Heart right ventricle (tissue), 16 donors: ENCODE measurements at regions not wholly inside any gene's neighbourhood (a gene's known extent, or its start where the extent isn't known, plus 50 kb on each side); places are given as distances from the start of the nearest gene placed in this dataset.
"Not testable (repeated sequence)": the region's sequence is repeated elsewhere in the genome, so short reads cannot be mapped to it uniquely, and the experiment has no call there.

Experiments used
- ATAC-seq, 8 donors: fragments of 200-7000 bp; cut with Tn5 transposase; one replicate each; pipeline ENCODE4 v1.9.1; 2020; ENCODE audit warnings: mild to moderate bottlenecking in 8 of 8, moderate library complexity in 8 of 8, moderate number of reproducible peaks in 1 of 8
- DNase-seq, 2 donors: peaks; one replicate each; pipeline ENCODE4 v3.0.0-alpha.2; 2020
- H3K27ac ChIP-seq, 10 donors: fragments of 200-600 bp; sonication (generic) in 2 of 10; one replicate each; pipeline versions ENCODE4 v1.5.0 to v1.8.0; 2020 to 2022; ENCODE audit warnings: mild to moderate bottlenecking in 3 of 10
- H3K27me3 ChIP-seq, 7 donors: fragments of 200-600 bp; one replicate each; pipeline ENCODE4 v1.8.0; 2021 to 2022; ENCODE audit warnings: mild to moderate bottlenecking in 2 of 7
- H3K36me3 ChIP-seq, 9 donors: fragments of 200-600 bp; sonication (generic) in 1 of 9; one replicate each; pipeline versions ENCODE4 v1.5.0 to v1.8.0; 2020 to 2022; ENCODE audit warnings: mild to moderate bottlenecking in 2 of 9
- H3K4me1 ChIP-seq, 9 donors: fragments of 200-600 bp; sonication (generic) in 1 of 9; one replicate each; pipeline versions ENCODE4 v1.5.0 to v1.8.0; 2020 to 2022; ENCODE audit warnings: mild to moderate bottlenecking in 4 of 9
- H3K4me3 ChIP-seq, 10 donors: fragments of 200-600 bp; sonication (generic) in 2 of 10; one replicate each; pipeline versions ENCODE4 v1.5.0 to v1.8.0; 2020 to 2022; ENCODE audit warnings: mild to moderate bottlenecking in 7 of 10, moderate library complexity in 2 of 10
- H3K9me3 ChIP-seq, 11 donors: fragments of 200-600 bp in 10 of 11; sonication (generic) in 2 of 11; one replicate each; pipeline versions ENCODE4 v1.5.0 to v1.8.0; 2013 to 2022; ENCODE audit warnings: mild to moderate bottlenecking in 2 of 11, control low read depth in 1 of 11, moderate library complexity in 1 of 11
- WGBS, 2 donors: extraction: QIAGEN DNeasy Blood & Tissue Kit; methylation state at CpG; one replicate each; pipeline ENCODE4 v1.1.7; 2013; ENCODE audit warnings: inconsistent platforms in 1 of 2; 5-methylcytosine and 5-hydroxymethylcytosine counted together
- intact Hi-C, 10 donors: fragments of 100-400 bp; cut with DNase I; formaldehyde crosslinking; loops; one replicate each; pipeline versions ENCODE4 v1.11.1 to v1.14.2; 2022
- TF ChIP-seq, protein P1 (sequence below), 9 donors: fragments of 200-600 bp; sonication (generic) in 2 of 9; IDR thresholded peaks; one replicate each; pipeline versions ENCODE4 v1.5.0 to v1.8.0; 2021 to 2022; ENCODE audit warnings: antibody characterized with exemption in 9 of 9, mild to moderate bottlenecking in 5 of 9, moderate library complexity in 1 of 9
- donor health status: Arrhythmogenic right ventricular cardiomyopathy.
- donor health status: ischemic (EF 13 %, LVEDD 7.1; RV severe dilation, severe dysfunction).
- donor health status: healthy with polysubstance abuse.
- donor health status: DM: no; HTN: yes; CAD: no.
- donor health status: DM: no; HTN: no; CAD: no.
- donor health status: ischemic (EF 25% LVEDD 6.9; RV normal size, moderate dysfunction).
- donor health status: ischemic (EF 25% LVEDD 5.7; RV mildly dilated, moderate dysfunction).
- donor health status: healthy.
- donor health status: DM: yes; HTN: yes; CAD: no.
- donor health status: Ischemic cardiomyopathy.
- donor health status: ischemic (EF 35%, LVEDD 5.7; RV mildly dilated, moderate dysfunction).
- donor health status: nonischemic (EF 11% LVEDD 7.7; RV severe dilation, severe dysfunction).
- donor health status: DM: yes; HTN: yes; CAD: no.
- donor health status: PGD.
- donor health status: ischemic (EF 29% LVEDD 5.4; RV normal size, mild dysfunction).
- donor health status: nonischemic (EF 23%, LVEDD 6.1; RV moderate dilation, normal function).

DNA sequence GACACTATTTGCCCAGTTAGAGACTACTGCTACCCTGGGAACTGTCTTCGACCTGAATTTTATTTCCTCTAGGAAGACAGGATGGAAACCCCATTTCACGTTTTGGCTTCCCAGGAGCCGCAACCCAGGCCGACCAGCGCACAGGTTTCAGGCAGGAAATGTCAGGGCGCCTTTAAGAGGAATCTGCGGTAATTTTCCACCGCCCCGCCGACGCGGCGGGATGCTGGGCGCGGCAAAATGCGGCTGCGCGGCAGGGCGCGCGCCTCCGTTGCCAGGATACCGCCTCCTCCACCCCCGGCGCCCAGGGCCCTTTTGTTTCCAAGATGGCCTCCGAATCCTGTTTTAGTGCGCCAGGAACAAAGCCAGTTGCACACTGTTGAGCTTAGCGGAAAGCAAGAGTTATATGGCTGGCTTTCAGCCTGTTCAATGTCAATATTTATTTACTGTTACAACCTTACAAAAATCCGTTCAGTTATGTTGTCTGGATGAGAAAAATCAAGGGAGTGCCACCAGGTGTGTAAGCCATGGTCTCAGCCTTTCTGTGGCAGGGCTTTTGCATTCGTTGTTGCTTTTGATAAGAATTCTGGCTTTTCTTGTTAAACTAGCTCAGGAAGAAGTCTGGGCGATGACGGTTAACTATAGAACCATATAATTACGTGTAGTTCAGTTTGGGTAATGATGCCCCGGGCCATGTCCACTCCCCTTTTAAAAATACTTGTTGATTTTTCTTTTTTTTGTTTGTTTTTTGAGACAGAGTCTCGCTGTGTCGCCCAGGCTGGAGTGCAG lies 79.7 kb upstream of the CHD2 start:
- TF ChIP-seq, protein P1, sequence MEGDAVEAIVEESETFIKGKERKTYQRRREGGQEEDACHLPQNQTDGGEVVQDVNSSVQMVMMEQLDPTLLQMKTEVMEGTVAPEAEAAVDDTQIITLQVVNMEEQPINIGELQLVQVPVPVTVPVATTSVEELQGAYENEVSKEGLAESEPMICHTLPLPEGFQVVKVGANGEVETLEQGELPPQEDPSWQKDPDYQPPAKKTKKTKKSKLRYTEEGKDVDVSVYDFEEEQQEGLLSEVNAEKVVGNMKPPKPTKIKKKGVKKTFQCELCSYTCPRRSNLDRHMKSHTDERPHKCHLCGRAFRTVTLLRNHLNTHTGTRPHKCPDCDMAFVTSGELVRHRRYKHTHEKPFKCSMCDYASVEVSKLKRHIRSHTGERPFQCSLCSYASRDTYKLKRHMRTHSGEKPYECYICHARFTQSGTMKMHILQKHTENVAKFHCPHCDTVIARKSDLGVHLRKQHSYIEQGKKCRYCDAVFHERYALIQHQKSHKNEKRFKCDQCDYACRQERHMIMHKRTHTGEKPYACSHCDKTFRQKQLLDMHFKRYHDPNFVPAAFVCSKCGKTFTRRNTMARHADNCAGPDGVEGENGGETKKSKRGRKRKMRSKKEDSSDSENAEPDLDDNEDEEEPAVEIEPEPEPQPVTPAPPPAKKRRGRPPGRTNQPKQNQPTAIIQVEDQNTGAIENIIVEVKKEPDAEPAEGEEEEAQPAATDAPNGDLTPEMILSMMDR (IDR thresholded peaks at IDR 0.05): no peak
- peak overlapping the region in 9 of 10 donors; percentile 25 to 57 (median 52) for H3K4me3 ChIP-seq
- H3K4me1 ChIP-seq: peaks cover 0 to 32% (median 13%) of the 10 kb centered on the region in 9 donors
- ATAC-seq (peak; percentile 95 to 99 (median 98)), DNase-seq (peak; percentile 93)
- WGBS, 2 donors: 13 to 14% methylated on average over 36 of the region's 36 CpGs
- H3K36me3 ChIP-seq: no peaks in the 10 kb centered on the region
- no peaks in the 10 kb centered on the region for H3K9me3 ChIP-seq
- peak overlapping the region; percentile 43 to 91 (median 86) for H3K27ac ChIP-seq
- no peaks in the 10 kb centered on the region for H3K27me3 ChIP-seq
- intact Hi-C loops: loop anchor here in 3 of 10 donors (1.0 kb wide), 4 partner anchors 10 to 11 kb away; no protein-coding TSS in a partner anchor

DNA sequence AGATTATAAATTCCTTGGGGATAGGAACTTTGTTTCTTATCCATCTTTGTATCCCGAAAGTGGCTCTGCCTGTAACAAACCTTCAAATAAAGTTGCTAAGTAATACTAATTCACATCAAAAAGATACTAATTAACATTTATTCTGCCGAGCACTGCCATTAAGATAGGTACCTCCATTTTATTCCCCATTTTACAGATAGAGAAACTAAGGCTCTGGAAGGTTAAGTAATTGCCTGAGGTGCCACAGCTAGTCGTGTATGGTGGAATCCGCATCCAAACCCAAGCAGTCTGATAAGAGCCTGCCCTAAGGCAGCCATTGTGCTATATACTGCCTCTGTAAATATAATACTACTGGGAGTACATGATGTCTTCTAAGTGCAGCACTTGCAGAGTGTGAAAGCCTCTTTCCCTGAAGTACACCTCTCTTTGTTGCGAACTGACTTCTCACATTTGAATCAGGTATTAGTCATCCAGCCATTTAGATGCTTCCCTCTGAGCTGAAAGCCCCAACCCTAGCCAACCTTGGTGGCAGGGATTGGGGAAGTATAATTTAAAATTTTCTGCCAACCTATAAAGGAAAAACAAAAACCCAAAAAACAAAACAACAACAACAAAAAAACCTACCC lies 78.5 kb upstream of the CHD2 start:
- TF ChIP-seq, protein P1 (IDR thresholded peaks at IDR 0.05): no peak
- Histone ChIP-seq H3K9me3 (no peaks in the 10 kb centered on the region), H3K27ac (peak overlapping the region in 1 of 10 donors; percentile 82), H3K36me3 (no peaks in the 10 kb centered on the region), H3K4me1 (peaks cover 0 to 32% (median 13%) of the 10 kb centered on the region in 9 donors), H3K4me3 (no peak overlapping the region), H3K27me3 (no peaks in the 10 kb centered on the region)
- intact Hi-C loops: loop anchor here in 1 of 10 donors (1.0 kb wide), 1 partner anchor 9 kb away; no protein-coding TSS in a partner anchor
- ATAC-seq (no peak), DNase-seq (no peak)
- WGBS, 2 donors: 90 to 91% methylated on average over 5 of the region's 5 CpGs

DNA sequence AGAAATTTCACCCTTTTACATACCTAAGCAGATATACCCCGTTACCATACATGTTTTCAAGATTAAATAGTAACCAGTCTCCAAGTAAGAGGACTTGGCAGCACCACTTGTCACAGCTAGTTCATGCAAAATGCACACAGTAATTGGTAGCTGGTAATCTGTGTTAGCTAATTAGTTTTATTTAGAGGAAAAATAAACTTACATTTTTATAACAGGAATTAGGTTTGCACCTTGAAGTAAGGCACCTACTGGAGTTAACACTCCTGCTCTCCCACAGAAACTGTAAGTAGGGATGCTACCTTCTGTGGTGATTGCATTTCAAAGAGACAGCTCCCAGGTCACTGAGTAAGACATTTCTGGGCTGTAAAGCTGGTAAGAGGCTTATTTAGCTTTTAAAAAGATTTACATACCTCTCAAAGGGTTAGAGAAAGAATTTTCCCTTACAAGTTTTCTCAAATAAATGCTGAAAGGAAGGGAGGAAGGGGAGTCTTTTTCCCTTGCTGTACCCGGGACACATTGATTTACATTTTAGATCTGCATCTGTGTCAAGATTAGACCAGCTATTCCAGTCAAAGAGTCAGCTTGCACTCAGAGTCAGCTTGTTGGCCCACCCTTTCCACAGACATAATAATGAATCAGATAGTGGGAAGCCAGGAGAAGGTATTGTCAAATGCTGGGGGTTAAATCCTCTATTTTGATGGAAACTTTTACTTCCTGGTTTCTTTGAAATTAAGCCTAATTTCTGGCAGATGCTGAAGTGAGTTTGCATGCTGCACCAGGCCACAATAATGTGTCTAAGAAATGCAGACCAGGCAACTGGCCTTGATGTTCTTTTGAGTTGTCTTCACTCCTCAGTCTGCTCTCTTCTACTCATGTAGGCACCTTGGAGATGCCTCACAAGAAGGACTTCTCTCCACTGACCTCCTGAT lies 77.6 kb upstream of the CHD2 start:
- intact Hi-C loops: no loop called here
- DNase-seq: no peak
- peaks cover 0 to 27% (median 13%) of the 10 kb centered on the region in 9 donors for H3K4me1 ChIP-seq
- H3K27ac ChIP-seq: no peak overlapping the region
- no peaks in the 10 kb centered on the region for H3K36me3 ChIP-seq
- TF ChIP-seq, protein P1 (IDR thresholded peaks at IDR 0.05): no peak
- H3K4me3 ChIP-seq: no peak overlapping the region
- H3K9me3 ChIP-seq: no peaks in the 10 kb centered on the region
- H3K27me3 ChIP-seq: no peaks in the 10 kb centered on the region
- ATAC-seq: no peak
- 50 to 60% methylated on average over 2 of the region's 2 CpGs for WGBS, 2 donors

DNA sequence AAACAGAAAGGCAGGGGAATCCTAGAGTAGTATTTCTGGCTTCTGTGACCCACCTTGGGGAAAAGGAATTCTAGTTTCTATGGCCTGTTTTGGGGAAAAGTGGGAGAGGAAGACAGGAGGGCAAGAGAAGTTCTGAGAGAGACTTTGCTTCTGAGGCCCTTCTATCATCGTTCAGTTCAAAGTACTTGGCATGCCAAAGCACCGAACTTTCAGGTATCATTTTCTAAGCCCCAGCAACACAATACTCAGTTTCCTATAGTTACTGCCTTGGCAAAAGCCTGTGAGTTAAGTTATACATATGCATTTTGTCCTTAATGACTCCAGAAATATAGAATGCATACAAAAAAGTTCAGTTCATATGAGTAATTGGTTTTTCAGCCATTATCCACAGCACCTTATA lies 74.1 kb upstream of the CHD2 start:
- WGBS, 2 donors: 79 to 86% methylated on average over 2 of the region's 2 CpGs
- TF ChIP-seq, protein P1 (IDR thresholded peaks at IDR 0.05): no peak
- no peak overlapping the region for H3K4me3 ChIP-seq
- intact Hi-C loops: no loop called here
- no peaks in the 10 kb centered on the region for H3K27me3 ChIP-seq
- no peak overlapping the region for H3K27ac ChIP-seq
- no peaks in the 10 kb centered on the region for H3K36me3 ChIP-seq
- peaks cover 3 to 13% (median 11%) of the 10 kb centered on the region in 9 donors for H3K4me1 ChIP-seq
- H3K9me3 ChIP-seq: no peaks in the 10 kb centered on the region
- no peak for ATAC-seq
- no peak for DNase-seq

DNA sequence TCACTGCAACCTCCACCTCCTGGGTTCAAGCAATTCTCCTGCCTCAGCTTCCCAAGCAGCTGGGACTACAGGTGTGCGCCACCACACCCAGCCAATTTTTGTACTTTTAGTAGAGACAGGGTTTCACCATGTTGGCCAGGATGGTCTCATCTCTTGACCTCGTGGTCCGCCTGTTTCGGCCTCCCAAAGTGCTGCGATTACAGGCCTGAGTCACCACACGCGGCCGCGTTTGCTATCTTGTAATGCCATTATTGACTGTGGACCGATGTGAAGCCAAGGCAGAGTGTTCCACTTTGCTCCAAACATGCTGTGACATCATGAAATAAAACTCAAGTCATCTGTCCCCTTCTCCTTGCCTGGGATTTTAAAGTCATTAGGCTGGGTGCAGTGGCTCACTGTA lies 72.1 kb upstream of the CHD2 start:
- intact Hi-C loops, H3K4me3 ChIP-seq, H3K9me3 ChIP-seq, DNase-seq, H3K27me3 ChIP-seq, H3K36me3 ChIP-seq, ATAC-seq, H3K27ac ChIP-seq: not testable (repeated sequence)
- H3K4me1 ChIP-seq: peaks cover 11 to 33% (median 28%) of the 10 kb centered on the region in 9 donors
- WGBS, 2 donors: 97 to 98% methylated on average over 10 of the region's 10 CpGs
